Stimulated activated CD4-positive, alpha-beta T cell treated with anti-CD3 and anti-CD28 coated beads, TNF-alpha, amount 100 ng/mL, for 48 hours (primary cell): ENCODE measurements at regions not wholly inside any gene's neighbourhood (a gene's known extent, or its start where the extent isn't known, plus 50 kb on each side); places are given as distances from the start of the nearest gene placed in this dataset.

Experiments
- DNase-seq, 3 donors: peaks; one replicate each; pipeline ENCODE4 v3.0.0-alpha.2; 2020; ENCODE audit warnings: low read depth in 3 of 3

GRCh38 chr9:27749838-27750237 is 176.6 kb upstream of the C9orf72 start:
- no peak for DNase-seq

GRCh38 chr9:27750566-27750965 is 177.3 kb upstream of the C9orf72 start:
- no peak for DNase-seq

GRCh38 chr9:27752069-27752468 is 178.8 kb upstream of the C9orf72 start:
- DNase-seq = no peak

DNA sequence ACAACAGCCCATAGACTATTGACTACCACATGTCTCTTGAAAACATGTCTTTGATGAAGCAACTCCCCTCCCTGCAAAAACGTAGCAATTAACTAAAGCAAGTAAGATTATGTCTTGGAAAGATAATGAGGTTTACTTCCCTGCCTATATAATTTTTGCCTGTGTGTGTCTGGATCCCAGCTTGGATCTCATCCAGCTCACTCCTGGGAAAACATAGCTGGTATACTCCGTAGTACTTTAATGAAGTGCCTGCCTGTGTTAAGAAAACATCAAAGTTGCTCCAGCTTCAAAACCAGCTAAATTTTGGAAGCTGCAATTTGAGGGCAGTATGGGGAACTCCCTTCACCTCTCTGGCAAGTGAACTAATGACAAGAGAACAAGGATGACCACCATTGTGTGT is 182.6 kb upstream of the C9orf72 start:
- no peak for DNase-seq

DNA sequence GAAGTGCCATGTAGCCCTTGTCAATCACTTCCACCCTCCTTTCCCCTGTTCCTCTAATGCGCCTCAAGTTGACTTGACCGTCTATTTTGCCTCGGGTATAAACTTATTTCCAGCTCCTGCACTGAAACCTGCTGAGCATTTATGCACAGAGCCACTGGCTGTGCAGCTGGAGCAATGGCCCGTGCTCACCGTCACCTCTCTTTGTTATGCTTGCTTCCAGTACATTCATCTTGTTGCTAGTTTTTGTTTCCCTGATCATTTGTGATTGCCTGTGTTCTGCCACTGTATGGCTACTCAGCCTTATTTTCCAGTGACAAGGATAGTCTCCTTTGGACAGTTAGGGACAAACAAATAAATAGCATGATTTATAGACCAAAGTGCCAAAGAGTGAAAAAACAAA is 183.1 kb upstream of the C9orf72 start:
- DNase-seq = no peak

GRCh38 chr9:27763831-27764230 is 190.6 kb upstream of the C9orf72 start:
- no peak for DNase-seq

GRCh38 chr9:27765266-27766072 is 192.2 kb upstream of the C9orf72 start:
- DNase-seq = no peak

DNA sequence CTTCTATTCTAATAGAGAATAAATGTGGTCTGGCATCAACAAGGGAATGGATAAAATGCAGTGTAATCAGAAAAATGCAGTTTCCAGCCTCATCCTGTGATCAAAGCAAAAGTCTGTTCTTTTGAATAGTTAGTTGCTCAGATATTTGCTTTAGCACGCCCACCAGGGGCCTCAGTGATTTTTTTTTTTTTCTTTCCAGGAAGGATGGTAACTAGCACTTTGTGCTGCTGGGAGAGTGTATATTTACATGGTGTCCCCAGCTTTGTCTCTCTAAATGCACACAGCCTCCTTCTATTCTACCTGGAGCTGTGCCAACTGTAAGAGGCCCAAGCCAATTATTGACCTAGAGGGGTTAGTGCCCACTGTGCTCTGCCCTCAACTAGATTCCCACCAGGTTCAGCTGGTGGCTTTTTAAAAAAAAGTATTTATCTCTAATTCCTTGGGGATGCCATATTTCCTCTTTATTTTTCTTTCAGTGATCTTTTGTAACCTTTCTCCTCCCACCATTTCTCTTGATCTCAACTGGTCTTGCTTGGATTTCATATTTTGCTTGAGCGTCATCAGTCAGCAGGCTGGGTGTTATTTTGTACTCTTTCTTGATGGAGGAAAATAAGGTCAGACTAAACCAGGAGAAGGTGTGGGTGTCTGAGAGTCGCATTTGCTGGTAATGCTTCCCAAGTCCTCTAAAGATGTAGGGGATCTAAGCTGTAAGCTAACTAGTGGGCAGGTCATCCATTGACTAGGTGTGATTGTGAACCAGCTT is 193.0 kb upstream of the C9orf72 start:
- no peak for DNase-seq

DNA sequence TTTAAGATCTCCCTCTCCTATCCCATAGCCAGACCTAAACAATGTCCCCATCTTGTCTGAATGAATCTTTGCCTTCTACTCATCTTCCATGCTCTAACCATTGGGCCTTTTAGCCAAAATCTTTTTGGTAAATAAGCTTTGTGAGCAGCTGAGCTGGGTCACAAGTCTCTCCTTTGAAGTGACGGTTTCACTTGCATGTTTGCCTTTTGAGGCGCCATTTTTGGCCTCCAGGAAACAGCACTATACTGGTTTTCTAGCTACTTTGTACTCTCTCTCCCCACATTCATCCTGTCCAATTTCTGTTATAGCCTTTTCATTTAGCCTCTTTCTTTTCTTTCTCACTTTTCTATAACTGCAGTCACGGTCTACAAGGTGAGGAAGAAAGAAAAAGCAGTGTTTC is 195.5 kb upstream of the C9orf72 start:
- DNase-seq = no peak

DNA sequence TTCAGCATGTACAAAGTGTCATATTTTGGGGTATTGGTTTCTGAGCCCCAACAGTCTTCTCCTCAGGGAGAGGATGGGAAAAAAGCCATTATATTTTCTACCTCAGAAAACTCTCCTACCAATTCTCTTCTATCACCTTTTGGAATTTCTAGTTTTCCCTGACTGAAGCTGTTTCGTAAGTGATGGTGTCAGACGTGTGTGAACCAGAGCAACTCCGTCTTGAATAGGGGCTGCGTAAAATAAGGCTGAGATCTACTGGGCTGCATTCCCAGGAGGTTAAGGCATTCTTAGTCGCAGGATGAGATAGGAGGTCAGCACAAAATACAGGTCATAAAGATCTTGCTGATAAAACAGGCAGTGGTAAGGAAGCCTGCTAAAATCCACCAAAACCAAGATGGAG is 197.3 kb upstream of the C9orf72 start:
- DNase-seq = no peak

GRCh38 chr9:27771803-27772545 is 198.7 kb upstream of the C9orf72 start:
- no peak for DNase-seq

DNA sequence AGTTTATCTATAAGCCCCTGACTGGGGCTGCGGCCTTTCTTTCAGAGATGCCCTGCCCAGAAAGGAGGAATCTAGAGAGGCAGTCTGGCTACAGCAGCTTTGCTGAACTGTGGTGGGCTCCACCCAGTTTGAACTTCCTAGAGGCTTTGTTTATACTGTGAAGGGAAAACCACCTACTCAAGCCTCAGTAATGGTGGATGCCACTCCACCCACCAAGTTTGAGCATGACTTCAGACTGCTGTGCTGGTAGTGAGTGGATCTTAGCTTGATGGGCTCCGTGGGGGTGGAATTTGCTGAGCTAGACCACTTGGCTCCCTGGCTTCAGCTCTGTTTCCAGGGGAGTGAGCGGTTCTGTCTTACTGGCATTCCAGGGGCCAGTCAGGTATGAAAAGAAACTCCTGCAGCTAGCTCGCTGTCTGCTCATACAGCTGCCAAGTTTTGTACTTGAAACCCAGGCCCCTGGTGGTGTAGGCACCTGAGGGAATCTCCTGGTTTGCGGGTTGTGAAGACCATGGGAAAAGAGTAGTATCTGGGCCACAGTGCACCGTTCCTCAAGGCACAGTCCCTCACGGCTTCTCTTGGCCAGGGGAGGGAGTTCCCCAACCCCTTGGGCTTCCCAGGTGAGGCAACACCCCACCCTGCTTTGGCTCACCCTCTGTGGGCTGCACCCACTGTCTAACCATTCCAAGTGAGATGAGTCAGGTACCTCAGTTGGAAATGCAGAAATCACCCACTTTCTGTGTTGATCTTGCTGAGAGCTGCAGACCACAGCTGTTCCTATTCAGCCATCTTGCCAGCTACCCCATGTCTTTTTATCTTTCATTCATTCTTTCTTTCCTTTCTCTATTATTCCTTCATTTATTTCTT is 211.8 kb upstream of the C9orf72 start:
- DNase-seq = peak in 1 of 3 donors; percentile 20

GRCh38 chr9:27785714-27786100 is 212.4 kb upstream of the C9orf72 start:
- DNase-seq = no peak

GRCh38 chr9:27787891-27788290 is 214.6 kb upstream of the C9orf72 start:
- no peak for DNase-seq

DNA sequence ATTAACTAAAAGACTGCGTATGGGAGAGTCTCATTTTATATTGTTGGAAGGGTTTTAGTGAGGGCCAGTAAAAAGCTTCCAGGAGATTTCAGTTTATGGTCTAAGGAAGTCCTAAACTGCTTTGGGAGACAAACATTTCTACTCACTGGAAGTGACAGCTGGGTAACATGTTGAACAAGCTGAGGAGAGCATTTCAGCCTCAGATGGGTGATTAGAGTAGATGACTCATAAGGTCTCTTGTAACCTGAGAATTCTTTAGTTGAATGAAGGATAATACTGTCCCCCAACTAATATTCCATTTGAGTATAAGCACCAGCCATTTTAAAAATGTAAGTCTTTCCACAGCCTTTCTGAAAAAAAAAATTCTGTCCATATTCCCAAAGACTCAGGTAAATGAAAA is 218.0 kb upstream of the C9orf72 start:
- no peak for DNase-seq

DNA sequence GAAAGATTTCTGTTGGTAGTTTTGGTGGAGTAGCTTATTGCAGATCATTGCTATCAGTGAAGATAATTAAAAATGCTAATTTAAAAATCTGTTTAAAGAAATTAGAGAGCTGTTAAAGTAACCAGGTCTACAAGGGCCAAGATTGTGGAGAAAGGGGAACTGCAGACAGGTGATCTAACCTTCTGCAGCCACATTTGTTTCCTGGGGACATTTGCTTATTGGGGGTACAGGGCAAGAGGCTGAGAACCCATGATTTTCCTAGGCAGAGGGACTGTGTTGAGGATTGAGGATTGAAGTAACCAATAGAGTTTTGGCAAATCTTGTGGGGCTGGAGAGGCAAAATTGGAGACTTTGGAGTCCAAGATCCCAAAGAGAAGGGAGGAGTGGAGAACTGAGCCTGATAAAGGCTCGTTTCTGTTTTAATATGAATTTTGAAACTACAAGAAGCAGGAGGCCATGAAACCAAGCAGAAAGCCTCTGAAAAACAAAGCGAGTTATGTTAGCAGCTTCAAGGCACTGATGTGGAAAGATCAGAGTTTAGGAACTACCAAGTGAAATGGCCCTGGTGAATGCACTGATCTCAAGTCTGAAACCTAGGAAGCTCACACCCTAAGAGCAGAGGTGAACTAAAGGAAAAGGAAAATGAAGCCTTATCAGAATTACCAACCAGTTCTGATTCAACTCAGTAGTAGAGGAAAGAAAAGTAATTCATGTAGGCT is 219.8 kb upstream of the C9orf72 start:
- no peak for DNase-seq

DNA sequence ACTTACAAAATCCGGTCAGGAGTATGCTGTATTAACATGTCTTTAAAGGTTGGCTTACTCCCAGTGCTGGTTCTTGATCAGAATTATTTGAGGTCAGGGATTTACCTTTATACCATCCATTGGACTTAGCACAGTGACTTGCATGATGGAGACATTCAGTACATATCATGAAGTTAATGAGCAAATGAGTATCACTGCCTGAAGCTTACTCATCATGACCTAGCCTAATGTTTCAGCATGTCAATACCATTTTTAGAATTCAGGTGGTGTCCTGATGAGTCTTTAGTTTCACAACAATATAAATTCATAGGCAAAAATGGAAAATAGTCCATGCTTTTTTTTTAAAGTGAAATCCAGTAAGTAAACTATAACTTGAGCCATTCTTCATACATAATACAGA is 226.0 kb upstream of the C9orf72 start:
- no peak for DNase-seq

DNA sequence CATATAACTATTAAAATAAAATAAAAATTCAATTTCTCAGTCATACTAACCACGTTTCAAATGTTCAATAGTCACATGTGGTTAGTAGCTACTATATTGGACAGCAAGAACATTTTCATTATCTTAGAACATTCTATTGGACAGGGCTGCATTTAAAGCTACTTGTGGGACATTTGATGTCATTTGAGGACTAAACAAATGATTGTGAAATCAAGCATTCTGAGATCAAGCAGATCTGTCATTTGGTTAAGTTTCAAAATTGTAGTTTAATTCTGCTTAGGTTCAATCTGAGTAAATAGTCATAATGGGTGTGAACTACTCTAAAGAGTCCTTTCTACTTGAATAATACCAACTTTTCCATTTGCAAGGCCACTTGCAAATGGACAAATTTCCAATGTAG is 226.9 kb upstream of the C9orf72 start:
- DNase-seq = no peak

DNA sequence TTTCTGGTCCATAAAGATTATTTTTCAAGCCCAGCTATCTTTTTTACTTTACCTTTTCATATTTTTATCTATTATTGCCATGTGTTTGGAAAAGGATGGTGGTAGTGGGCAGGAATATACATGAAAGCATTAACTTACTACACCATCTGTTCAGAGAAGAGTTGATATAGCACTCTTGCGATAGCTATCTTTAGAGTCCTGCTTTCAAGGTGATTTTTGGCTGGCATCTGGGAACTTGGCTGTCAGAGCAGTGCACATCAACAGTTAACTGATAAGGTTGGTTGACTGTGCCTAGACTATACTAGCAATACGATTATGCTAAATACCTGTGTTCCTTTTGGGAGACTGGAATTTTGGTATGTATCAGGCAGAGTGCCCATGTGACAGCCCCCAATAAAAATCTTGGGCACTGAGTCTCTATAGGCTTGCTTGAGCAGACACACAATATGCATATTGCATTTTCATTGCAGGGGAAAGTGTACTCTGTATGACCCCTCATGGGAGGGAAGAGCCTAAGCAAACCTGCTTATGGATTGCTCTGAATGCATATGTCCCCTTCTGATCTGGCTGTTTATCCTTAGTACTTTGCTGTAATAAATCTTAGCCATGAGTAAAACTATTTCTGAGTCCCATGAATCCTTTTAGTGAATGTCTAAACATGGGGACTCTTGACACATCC is 227.6 kb upstream of the C9orf72 start:
- DNase-seq = no peak

DNA sequence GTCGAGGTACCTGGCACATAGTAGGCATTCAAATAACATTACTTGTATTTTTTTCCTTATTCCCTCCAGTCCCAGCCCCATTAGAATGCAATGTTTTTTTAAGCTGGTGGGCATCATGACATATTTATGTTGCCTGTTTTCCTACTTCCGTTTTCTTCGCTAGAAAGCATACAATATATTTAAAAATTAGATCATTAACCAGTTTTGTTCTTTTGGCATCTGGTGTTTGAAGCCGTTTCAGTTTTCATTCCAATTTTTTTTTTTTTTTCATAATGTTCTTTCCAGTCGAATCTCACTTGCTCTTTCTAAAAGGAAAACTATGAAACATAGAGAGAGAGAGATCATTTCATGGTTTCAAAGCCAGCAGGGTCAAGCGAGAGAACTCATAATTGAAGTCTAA is 228.3 kb upstream of the C9orf72 start:
- DNase-seq = no peak
